Ectodermal cell (in vitro differentiated cells): ENCODE measurements at regions not wholly inside any gene's neighbourhood (a gene's known extent, or its start where the extent isn't known, plus 50 kb on each side); places are given as distances from the start of the nearest gene placed in this dataset.
"Not testable (repeated sequence)": the region's sequence is repeated elsewhere in the genome, so short reads cannot be mapped to it uniquely, and the experiment has no call there.

Experiments used
- H3K27ac ChIP-seq: 2 replicates; pipeline ENCODE4 v1.7.0; 2013; ENCODE audit warnings: mild to moderate bottlenecking, low read depth, low read length; ENCODE audit not compliant: insufficient read depth, poor library complexity, severe bottlenecking
- H3K27me3 ChIP-seq: 2 replicates; pipeline ENCODE4 v1.7.0; 2013; ENCODE audit warnings: mild to moderate bottlenecking, low read length; ENCODE audit not compliant: insufficient read depth, control insufficient read depth, poor library complexity, severe bottlenecking
- H3K36me3 ChIP-seq: one replicate; pipeline ENCODE4 v1.7.0; 2013; ENCODE audit warnings: low read length; ENCODE audit not compliant: control insufficient read depth, insufficient read depth
- H3K4me1 ChIP-seq: one replicate; pipeline ENCODE4 v1.7.0; 2013; ENCODE audit warnings: low read length; ENCODE audit not compliant: control insufficient read depth, insufficient read depth
- H3K4me3 ChIP-seq: 2 replicates; pipeline ENCODE4 v1.7.0; 2013; ENCODE audit warnings: low read depth, low read length, control low read depth; ENCODE audit not compliant: insufficient read depth
- H3K9me3 ChIP-seq: 2 replicates; pipeline ENCODE4 v1.7.0; 2013; ENCODE audit warnings: mild to moderate bottlenecking, low read length, moderate library complexity; ENCODE audit not compliant: control insufficient read depth
- WGBS, 2 experiments: methylation state at CpG; one replicate each; pipeline ENCODE4 v1.1.7; 2013; ENCODE audit warnings: missing lambda C conversion rate in 2 of 2; 5-methylcytosine and 5-hydroxymethylcytosine counted together

DNA sequence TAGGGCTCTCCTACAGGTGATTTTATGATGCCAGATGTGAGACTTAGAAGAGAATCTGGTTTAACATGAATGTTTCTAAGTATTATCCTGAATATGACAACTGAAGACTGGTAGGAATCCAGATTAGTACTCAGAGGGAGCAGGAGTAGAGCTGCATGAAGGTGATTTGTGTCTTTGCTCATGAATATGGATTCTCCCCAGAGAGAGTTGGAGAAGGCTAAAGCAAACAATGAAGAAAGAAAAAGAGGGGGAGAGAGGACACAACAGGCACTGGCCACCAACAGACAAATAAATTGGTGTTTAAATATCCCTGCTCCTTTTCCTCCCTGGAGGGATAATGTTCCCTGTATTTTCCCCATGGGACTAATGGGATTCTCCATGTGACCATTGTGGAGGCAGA lies 427.0 kb upstream of the KLF12 start:
- H3K9me3 ChIP-seq: no peaks in the 10 kb centered on the region
- H3K36me3 ChIP-seq: no peaks in the 10 kb centered on the region
- H3K4me1 ChIP-seq: no peaks in the 10 kb centered on the region
- no peaks in the 10 kb centered on the region for H3K27me3 ChIP-seq
- no peak overlapping the region for H3K4me3 ChIP-seq
- H3K27ac ChIP-seq: no peak overlapping the region

DNA sequence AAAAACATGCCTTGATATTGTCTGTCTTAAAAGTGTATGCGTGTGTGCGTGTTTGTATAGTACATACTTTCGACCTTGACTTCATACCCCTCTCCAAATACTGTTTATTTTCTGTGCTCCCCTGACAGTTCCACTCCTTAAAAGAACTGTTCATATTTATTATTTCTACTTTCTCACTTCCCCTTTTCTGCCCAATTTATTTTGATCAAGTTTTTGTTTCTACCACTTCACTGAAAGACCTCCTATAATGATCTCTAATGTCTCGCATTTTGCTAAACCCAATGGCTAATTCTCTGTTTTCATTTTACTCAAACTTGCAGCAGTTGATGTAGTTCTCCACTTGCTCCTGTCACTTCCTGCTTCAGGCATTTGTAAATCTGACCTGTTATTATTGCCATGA lies 426.1 kb upstream of the KLF12 start:
- Histone ChIP-seq H3K9me3 (no peaks in the 10 kb centered on the region), H3K4me1 (peaks cover 2% of the 10 kb centered on the region), H3K36me3 (no peaks in the 10 kb centered on the region), H3K27ac (no peak overlapping the region), H3K27me3 (no peaks in the 10 kb centered on the region), H3K4me3 (no peak overlapping the region)
- WGBS, 2 experiments: 98 to 99% methylated on average over 4 of the region's 4 CpGs

DNA sequence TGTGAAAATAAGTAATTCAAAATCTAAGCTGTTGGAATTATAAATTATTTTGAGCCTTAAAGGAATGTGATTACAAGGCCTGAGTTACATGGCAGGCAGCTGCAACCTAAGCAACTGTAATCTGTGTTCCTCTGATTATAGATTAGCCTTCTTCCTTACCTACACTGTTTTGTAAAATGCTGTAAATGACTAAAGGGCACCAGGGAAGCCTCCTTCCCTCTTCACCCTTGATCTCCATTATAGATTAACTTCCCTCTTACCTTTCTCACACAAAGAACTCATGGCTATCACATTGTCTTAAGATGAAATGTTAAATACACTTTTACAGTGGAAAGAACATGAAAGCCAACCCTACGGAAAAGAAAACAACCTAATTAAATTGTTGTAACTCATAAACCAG lies 423.7 kb upstream of the KLF12 start:
- Histone ChIP-seq H3K27ac (no peak overlapping the region), H3K4me3 (no peak overlapping the region), H3K27me3 (no peaks in the 10 kb centered on the region), H3K4me1 (peaks cover 4% of the 10 kb centered on the region), H3K9me3 (no peaks in the 10 kb centered on the region), H3K36me3 (no peaks in the 10 kb centered on the region)
- WGBS, 2 experiments: 94% methylated on average over 1 of the region's 1 CpG; no CpG with 5 or more reads in 1 of the 2 experiments

DNA sequence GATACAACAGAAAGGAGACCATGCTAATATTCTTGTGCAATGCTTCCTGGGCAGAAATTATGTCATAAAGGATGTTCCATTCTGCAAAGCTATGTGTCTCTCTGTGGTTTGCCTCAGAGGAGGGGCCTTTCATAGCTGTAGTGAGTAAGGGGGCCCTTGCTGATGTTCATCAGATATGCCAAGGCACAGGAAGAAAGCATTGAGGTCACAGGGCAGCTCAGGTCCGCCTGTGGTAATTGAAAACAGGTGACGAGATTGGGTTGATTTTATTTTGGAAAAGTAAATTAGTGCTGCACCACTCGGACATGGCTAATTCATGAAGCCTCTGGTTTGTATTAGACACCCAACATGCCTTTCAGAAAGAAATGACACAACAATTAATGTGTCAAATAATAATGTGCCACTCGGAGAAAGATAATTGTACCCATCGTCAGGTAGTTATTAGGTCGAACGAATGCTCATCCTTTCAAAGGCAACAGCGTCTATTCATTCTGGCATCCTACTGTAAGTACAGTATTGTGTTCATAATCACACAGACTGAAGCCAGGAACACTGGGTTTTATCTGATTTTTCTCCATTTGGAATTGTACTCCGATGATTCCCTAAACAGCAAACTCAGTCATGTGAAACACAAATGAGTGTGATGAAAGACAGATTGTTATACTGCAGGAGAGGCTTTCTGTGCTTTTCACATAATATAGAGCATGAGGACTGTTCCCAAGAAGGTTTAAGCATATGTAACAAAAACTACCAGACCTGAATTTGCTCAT lies 421.6 kb upstream of the KLF12 start:
- H3K4me1 ChIP-seq: peaks cover 4% of the 10 kb centered on the region
- no peaks in the 10 kb centered on the region for H3K9me3 ChIP-seq
- H3K27me3 ChIP-seq: no peaks in the 10 kb centered on the region
- H3K36me3 ChIP-seq: no peaks in the 10 kb centered on the region
- H3K4me3 ChIP-seq: no peak overlapping the region
- no peak overlapping the region for H3K27ac ChIP-seq
- WGBS, 2 experiments: 96% methylated on average over 9 of the region's 9 CpGs

DNA sequence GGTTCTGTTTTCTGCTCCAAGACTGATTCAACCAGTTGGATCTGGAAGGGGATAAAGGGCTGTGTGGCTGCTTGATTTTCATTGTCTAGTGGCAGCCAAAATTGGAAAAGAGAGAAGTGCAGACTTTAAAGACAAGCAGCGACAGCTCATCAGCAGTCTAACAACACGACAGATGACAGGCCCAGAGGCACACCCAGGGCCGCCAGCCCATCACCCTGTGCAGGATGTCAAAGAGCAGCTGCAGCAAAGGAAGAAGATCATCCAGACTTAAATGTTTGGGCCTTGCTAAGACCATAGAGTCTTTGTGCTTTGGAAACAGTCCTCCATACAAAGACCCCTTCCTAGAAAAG lies 421.0 kb upstream of the KLF12 start:
- Histone ChIP-seq H3K27me3 (no peaks in the 10 kb centered on the region), H3K4me3 (no peak overlapping the region), H3K27ac (no peak overlapping the region), H3K4me1 (peaks cover 4% of the 10 kb centered on the region), H3K36me3 (no peaks in the 10 kb centered on the region), H3K9me3 (no peaks in the 10 kb centered on the region)
- 87 to 91% methylated on average over 3 of the region's 3 CpGs for WGBS, 2 experiments

DNA sequence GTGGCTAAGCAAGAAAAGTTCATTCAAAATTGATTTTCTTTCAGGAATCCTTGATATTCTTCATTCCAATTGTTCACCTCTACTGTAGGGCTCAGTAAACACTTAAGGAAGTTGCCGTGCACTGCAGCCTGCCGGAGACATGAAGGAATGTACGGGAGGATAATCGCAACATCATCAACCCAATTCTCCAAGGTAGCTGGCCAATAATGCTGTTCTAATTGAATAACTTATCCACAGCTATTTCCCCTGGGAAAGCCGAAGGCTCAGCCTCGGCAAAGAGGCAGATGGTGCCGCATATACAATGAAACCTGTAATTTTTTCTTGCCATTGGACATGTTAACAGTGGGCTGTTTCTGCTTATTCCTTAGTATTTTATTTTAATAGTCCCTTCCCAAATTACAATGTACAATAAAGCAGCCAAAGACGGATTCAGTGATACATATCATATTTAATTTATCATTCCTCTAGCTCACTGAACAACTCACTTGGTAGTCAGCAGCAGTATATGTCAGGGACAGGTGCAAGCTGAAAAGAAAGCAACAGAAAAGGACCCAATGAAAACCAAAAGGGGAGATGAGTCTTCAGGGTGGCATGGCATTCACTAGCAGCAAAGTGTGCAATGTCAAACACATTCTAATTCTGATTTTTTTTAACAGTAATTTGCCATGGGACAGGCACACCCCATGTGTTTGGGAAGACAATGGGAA lies 420.5 kb upstream of the KLF12 start:
- H3K4me3 ChIP-seq: no peak overlapping the region
- H3K9me3 ChIP-seq: no peaks in the 10 kb centered on the region
- WGBS, 2 experiments: 96 to 99% methylated on average over 8 of the region's 8 CpGs
- H3K36me3 ChIP-seq: no peaks in the 10 kb centered on the region
- H3K27ac ChIP-seq: no peak overlapping the region
- H3K27me3 ChIP-seq: no peaks in the 10 kb centered on the region
- H3K4me1 ChIP-seq: peaks cover 4% of the 10 kb centered on the region

DNA sequence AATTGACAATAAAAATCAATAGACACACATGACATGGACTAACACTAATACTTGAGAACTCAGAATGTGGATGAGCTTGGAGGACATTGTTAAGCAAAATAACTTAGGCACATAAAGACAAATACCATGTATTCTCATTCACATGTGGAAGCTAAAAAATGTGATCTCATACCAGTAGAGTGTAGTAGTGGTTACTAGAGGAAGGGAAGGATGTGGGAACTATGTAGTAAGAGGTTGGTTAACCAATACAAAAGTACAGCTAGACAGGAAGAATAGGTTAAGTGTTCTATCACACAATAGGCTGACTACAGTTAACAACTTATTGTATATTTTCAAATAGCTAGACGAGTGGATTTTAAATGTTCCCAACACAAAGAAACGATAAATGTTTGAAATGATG lies 415.8 kb upstream of the KLF12 start:
- no peaks in the 10 kb centered on the region for H3K36me3 ChIP-seq
- no peaks in the 10 kb centered on the region for H3K4me1 ChIP-seq
- no peaks in the 10 kb centered on the region for H3K9me3 ChIP-seq
- no peak overlapping the region for H3K27ac ChIP-seq
- no peak overlapping the region for H3K4me3 ChIP-seq
- H3K27me3 ChIP-seq: no peaks in the 10 kb centered on the region
- WGBS, 2 experiments: no CpG with 5 or more reads among the region's 2 CpGs

DNA sequence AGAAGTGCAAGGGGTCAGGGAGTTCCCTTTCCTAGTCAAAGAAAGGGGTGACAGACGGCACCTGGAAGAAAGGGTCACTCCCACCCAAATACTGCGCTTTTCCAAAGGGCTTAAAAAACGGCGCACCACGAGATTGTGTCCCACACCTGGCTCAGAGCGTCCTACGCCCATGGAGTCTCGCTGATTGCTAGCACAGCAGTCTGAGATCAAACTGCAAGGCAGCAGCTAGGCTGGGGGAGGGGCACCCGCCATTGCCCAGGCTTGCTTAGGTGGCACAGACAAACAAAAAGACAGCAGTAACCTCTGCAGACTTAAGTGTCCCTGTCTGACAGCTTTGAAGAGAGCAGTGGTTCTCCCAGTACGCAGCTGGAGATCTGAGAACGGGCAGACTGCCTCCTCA lies 402.4 kb upstream of the KLF12 start:
- not testable (repeated sequence) for H3K4me3 ChIP-seq, H3K9me3 ChIP-seq, H3K27me3 ChIP-seq, H3K27ac ChIP-seq, H3K4me1 ChIP-seq, H3K36me3 ChIP-seq
- WGBS, 2 experiments: 94 to 95% methylated on average over 10 to 11 of the region's 11 CpGs

DNA sequence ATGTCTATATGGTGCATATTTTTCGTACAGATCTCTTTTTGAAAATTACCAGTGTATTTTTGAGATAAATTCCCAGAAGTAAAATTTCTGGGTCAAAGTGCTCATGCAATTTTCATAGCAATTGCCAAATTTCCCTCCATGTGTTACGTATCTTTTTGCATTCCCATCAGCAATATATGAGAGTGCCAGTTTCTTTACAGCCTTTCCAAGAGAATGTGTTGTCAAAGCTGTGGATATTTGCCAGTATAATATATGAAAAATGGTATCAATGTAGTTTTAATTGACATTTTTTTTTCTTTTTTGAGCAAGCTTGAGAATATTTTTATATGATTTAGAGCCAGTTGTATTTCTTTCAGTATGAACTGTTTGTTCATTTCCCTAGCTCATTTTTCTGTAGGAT lies 399.0 kb upstream of the KLF12 start:
- WGBS, 2 experiments: 80 to 86% methylated on average over 1 of the region's 2 CpGs

DNA sequence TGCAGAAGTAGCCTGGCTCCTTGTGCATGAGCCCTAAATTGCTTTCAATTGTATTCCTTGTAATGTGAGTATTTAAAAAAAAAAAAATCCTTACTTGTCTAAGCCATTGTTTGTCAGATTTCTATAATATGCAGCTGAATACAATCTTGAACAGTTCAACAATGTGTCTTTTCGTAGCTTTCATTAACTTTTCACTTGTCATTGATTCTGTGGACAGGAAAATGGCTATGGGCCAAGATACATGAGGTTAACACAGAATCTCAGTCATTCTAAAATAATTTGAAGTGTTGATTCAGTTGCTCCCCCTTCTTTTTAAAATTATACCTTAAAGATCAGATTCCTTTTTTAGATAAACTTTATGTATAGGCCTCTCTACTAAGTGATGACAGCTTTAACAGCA lies 395.8 kb upstream of the KLF12 start:
- H3K36me3 ChIP-seq: no peaks in the 10 kb centered on the region

More for the DNA sequence above, 399.0 kb upstream of the KLF12 start:
- Histone ChIP-seq H3K27ac (no peak overlapping the region), H3K36me3 (no peaks in the 10 kb centered on the region), H3K27me3 (no peaks in the 10 kb centered on the region), H3K4me3 (no peak overlapping the region), H3K9me3 (no peaks in the 10 kb centered on the region), H3K4me1 (no peaks in the 10 kb centered on the region)

More for the DNA sequence above, 395.8 kb upstream of the KLF12 start:
- no peak overlapping the region for H3K27ac ChIP-seq
- H3K4me1 ChIP-seq: no peaks in the 10 kb centered on the region
- H3K27me3 ChIP-seq: no peaks in the 10 kb centered on the region
- H3K9me3 ChIP-seq: no peaks in the 10 kb centered on the region
- 90 to 100% methylated on average over 1 of the region's 1 CpG for WGBS, 2 experiments
- H3K4me3 ChIP-seq: no peak overlapping the region
